B cell (primary cell): ENCODE measurements at regions not wholly inside any gene's neighbourhood (a gene's known extent, or its start where the extent isn't known, plus 50 kb on each side); places are given as distances from the start of the nearest gene placed in this dataset.
"Not testable (repeated sequence)": the region's sequence is repeated elsewhere in the genome, so short reads cannot be mapped to it uniquely, and the experiment has no call there.

Source experiments
- CTCF ChIP-seq: fragments of 200-600 bp; IDR thresholded peaks from one replicate; pipeline ENCODE4 v1.8.0; 2022; ENCODE audit warnings: antibody characterized with exemption, mild to moderate bottlenecking
- EZH2 ChIP-seq: IDR thresholded peaks from 2 replicates; pipeline ENCODE4 v1.6.1; 2012; ENCODE audit warnings: borderline replicate concordance, low read depth, mild to moderate bottlenecking, moderate library complexity, low read length; ENCODE audit not compliant: insufficient read depth, poor library complexity, severe bottlenecking

DNA sequence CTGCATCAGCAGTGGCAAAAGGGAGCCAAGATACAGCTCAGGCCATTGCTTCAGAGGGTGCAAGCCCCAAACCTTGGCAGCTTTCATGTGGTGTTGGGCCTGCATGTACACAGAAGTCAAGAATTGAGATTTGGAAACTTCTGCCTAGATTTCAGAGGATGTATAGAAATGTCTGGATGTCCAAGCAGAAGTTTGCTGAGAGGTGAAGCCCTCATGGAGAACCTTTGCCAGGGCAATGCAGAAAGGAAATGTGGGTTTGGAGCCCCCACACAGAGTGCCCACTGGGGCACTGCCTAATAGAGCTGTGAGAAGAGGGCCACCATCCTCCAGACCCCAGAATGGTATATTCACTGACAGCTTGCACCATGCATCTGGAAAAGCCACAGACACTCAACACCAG lies 51.3 kb upstream of the DCLK2 start:
- TF ChIP-seq CTCF, EZH2: not testable (repeated sequence)
